ENCODE measurements at regions not wholly inside any gene's neighbourhood (a gene's known extent, or its start where the extent isn't known, plus 50 kb on each side); places are given as distances from the start of the nearest gene placed in this dataset.
A peak's percentile ranks its signal among the peaks of the same experiment; 100 is the strongest.
"Not testable (repeated sequence)": the region's sequence is repeated elsewhere in the genome, so short reads cannot be mapped to it uniquely, and the experiment has no call there.

DNA sequence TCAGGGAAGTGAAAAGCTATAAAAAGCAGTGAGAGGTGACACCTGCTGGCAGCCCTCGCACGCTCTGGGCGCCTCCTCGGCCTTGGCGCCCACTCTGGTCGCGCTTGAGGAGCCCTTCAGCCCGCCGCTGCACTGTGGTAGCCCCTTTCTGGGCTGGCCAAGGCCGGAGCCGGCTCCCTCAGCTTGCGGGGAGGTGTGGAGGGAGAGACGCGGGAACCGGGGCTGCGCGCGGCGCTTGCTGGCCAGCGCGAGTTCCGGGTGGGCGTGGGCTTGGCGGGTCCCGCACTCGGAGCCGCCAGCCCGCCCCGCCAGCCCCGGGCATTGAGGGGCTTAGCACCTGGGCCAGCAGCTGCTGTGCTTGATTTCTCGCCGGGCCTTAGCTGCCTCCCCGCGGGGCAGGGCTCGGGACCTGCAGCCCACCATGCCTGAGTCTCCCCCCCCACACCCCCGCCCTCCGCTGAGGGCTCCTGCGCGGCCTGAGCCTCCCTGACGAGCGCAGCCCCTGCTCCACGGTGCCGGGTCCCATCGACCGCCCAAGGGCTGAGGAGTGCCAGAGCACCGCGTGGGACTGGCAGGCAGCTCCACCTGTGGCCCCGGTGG is 688.5 kb upstream of the CDH8 start:
- H4K5ac ChIP-seq (ENCODE audit: insufficient read length, low read depth, low read length); H3K14ac ChIP-seq (ENCODE audit: insufficient read depth, low read length); H4K8ac ChIP-seq (replicated peaks; ENCODE audit: insufficient read length, low read depth, low read length); H3K36me3 Mint-ChIP-seq (ENCODE audit: insufficient read depth in 1 of 3, low read depth in 3 of 3); H2AK5ac ChIP-seq (ENCODE audit: insufficient read length, low read length); H3T11ph ChIP-seq (ENCODE audit: low read length); H3K27ac Mint-ChIP-seq; H3K56ac ChIP-seq (ENCODE audit: insufficient read length, low read depth, low read length); H3K4ac ChIP-seq (ENCODE audit: low read depth, low read length); H4K20me1 ChIP-seq (ENCODE audit: control insufficient read depth, insufficient read depth, insufficient read length); H3K4me2 ChIP-seq (ENCODE audit: insufficient read depth, insufficient read length, low read length); H2BK15ac ChIP-seq (ENCODE audit: low read depth, low read length); H2BK12ac ChIP-seq (ENCODE audit: insufficient read length, low read depth, low read length); H3K79me1 ChIP-seq (ENCODE audit: insufficient read depth, low read depth, low read length, poor library complexity, severe bottlenecking); H2BK5ac ChIP-seq (ENCODE audit: insufficient read length, low read length); H3K18ac ChIP-seq (ENCODE audit: insufficient read length, low read depth, low read length); H3K4me1 Mint-ChIP-seq; H3K4me1 ChIP-seq (ENCODE audit: insufficient read depth, low read length); H3K4me3 Mint-ChIP-seq; H2AFZ ChIP-seq (ENCODE audit: low read length); H2BK120ac ChIP-seq (ENCODE audit: low read depth, low read length, poor library complexity, severe bottlenecking); H3K27me3 Mint-ChIP-seq (ENCODE audit: low read depth); H3K9me3 ChIP-seq (ENCODE audit: control insufficient read depth, low read depth, low read length); H3K79me2 ChIP-seq (ENCODE audit: insufficient read depth, low read length); H4K91ac ChIP-seq (ENCODE audit: insufficient read length, low read depth, low read length); H3K27ac ChIP-seq (ENCODE audit: insufficient read length, low read depth, low read length); H3K9me3 Mint-ChIP-seq; H2BK20ac ChIP-seq (ENCODE audit: low read depth, low read length, poor library complexity, severe bottlenecking); H3K23ac ChIP-seq (ENCODE audit: insufficient read length, low read depth, low read length); H3K23me2 ChIP-seq (ENCODE audit: insufficient read length, low read depth, low read length, poor library complexity, severe bottlenecking); H3K27me3 ChIP-seq (ENCODE audit: insufficient read depth, low read length); H3K9ac ChIP-seq (ENCODE audit: extremely low read depth, insufficient read length, low read length): not testable (repeated sequence)
- WGBS (ENCODE audit: extremely low coverage, insufficient read length, low lambda C conversion rate) = no CpG with 5 or more reads among the region's 48 CpGs
- TF ChIP-seq, protein P1, sequence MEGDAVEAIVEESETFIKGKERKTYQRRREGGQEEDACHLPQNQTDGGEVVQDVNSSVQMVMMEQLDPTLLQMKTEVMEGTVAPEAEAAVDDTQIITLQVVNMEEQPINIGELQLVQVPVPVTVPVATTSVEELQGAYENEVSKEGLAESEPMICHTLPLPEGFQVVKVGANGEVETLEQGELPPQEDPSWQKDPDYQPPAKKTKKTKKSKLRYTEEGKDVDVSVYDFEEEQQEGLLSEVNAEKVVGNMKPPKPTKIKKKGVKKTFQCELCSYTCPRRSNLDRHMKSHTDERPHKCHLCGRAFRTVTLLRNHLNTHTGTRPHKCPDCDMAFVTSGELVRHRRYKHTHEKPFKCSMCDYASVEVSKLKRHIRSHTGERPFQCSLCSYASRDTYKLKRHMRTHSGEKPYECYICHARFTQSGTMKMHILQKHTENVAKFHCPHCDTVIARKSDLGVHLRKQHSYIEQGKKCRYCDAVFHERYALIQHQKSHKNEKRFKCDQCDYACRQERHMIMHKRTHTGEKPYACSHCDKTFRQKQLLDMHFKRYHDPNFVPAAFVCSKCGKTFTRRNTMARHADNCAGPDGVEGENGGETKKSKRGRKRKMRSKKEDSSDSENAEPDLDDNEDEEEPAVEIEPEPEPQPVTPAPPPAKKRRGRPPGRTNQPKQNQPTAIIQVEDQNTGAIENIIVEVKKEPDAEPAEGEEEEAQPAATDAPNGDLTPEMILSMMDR (conservative IDR thresholded peaks at IDR 0.05) = peak; percentile 16; the same call in 1 of the 3 replicates
- DNase-seq = peak; percentile 29

All from H9 (cell line).